Effector memory CD4-positive, alpha-beta T cell (primary cell): ENCODE measurements at regions not wholly inside any gene's neighbourhood (a gene's known extent, or its start where the extent isn't known, plus 50 kb on each side); places are given as distances from the start of the nearest gene placed in this dataset.

ENCODE experiments used
- DNase-seq, 3 donors: peaks; one replicate each; pipeline ENCODE4 v3.0.0-alpha.2; 2020
- H3K27ac ChIP-seq: 2 replicates; pipeline ENCODE4 v1.7.0; 2013; ENCODE audit warnings: mild to moderate bottlenecking, low read length, moderate library complexity; ENCODE audit not compliant: insufficient read depth, poor library complexity, severe bottlenecking
- H3K27me3 ChIP-seq: replicated peaks from 2 replicates; pipeline ENCODE4 v1.7.0; 2013; ENCODE audit warnings: mild to moderate bottlenecking, low read length; ENCODE audit not compliant: insufficient read depth, control insufficient read depth, poor library complexity, severe bottlenecking
- H3K36me3 ChIP-seq: 2 replicates; pipeline ENCODE4 v1.7.0; 2013; ENCODE audit warnings: mild to moderate bottlenecking, low read length, moderate library complexity; ENCODE audit not compliant: control insufficient read depth, insufficient read depth
- H3K4me1 ChIP-seq: 2 replicates; pipeline ENCODE4 v1.7.0; 2013; ENCODE audit warnings: low read length, mild to moderate bottlenecking; ENCODE audit not compliant: control insufficient read depth, insufficient read depth, poor library complexity, severe bottlenecking
- H3K4me3 ChIP-seq: 2 replicates; pipeline ENCODE4 v1.7.0; 2013; ENCODE audit warnings: low read length, low read depth, mild to moderate bottlenecking; ENCODE audit not compliant: insufficient read depth, poor library complexity, severe bottlenecking
- H3K9me3 ChIP-seq: 2 replicates; pipeline ENCODE4 v1.7.0; 2013; ENCODE audit warnings: mild to moderate bottlenecking, low read length, moderate library complexity; ENCODE audit not compliant: control insufficient read depth

- Histone ChIP-seq H3K4me1 (peaks cover 7% of the 10 kb centered on the region), H3K27me3 (no peaks in the 10 kb centered on the region), H3K9me3 (no peaks in the 10 kb centered on the region), H3K4me3 (no peak overlapping the region), H3K27ac (no peak overlapping the region), H3K36me3 (no peaks in the 10 kb centered on the region)
- no peak for DNase-seq
These were observed 340.3 kb upstream of the SNX7 start for GRCh38 chr1:98321191-98321590.

GRCh38 chr1:98316286-98316905 is 345.1 kb upstream of the SNX7 start:
- Histone ChIP-seq H3K4me1 (no peaks in the 10 kb centered on the region), H3K4me3 (no peak overlapping the region), H3K36me3 (no peaks in the 10 kb centered on the region), H3K9me3 (no peaks in the 10 kb centered on the region), H3K27ac (no peak overlapping the region), H3K27me3 (no peaks in the 10 kb centered on the region)
- no peak for DNase-seq

GRCh38 chr1:98315309-98315708 is 346.2 kb upstream of the SNX7 start:
- Histone ChIP-seq H3K4me3 (no peak overlapping the region), H3K36me3 (no peaks in the 10 kb centered on the region), H3K27me3 (no peaks in the 10 kb centered on the region), H3K9me3 (no peaks in the 10 kb centered on the region), H3K4me1 (no peaks in the 10 kb centered on the region), H3K27ac (no peak overlapping the region)
- DNase-seq = no peak

- Histone ChIP-seq H3K4me1 (no peaks in the 10 kb centered on the region), H3K27ac (no peak overlapping the region), H3K9me3 (no peaks in the 10 kb centered on the region), H3K4me3 (no peak overlapping the region), H3K27me3 (no peaks in the 10 kb centered on the region), H3K36me3 (no peaks in the 10 kb centered on the region)
- DNase-seq = no peak
These were observed 346.9 kb upstream of the SNX7 start for GRCh38 chr1:98314601-98315000.

GRCh38 chr1:98306517-98307089 is 354.9 kb upstream of the SNX7 start:
- H3K36me3 ChIP-seq = no peaks in the 10 kb centered on the region
- no peaks in the 10 kb centered on the region for H3K9me3 ChIP-seq
- DNase-seq = no peak
- H3K27me3 ChIP-seq = no peaks in the 10 kb centered on the region
- no peak overlapping the region for H3K4me3 ChIP-seq
- H3K27ac ChIP-seq = no peak overlapping the region
- H3K4me1 ChIP-seq = no peaks in the 10 kb centered on the region

- Histone ChIP-seq H3K27me3 (no peaks in the 10 kb centered on the region), H3K4me1 (no peaks in the 10 kb centered on the region), H3K9me3 (no peaks in the 10 kb centered on the region), H3K27ac (no peak overlapping the region), H3K36me3 (no peaks in the 10 kb centered on the region), H3K4me3 (no peak overlapping the region)
- DNase-seq = no peak
These were observed 356.2 kb upstream of the SNX7 start for GRCh38 chr1:98305362-98305761.

- H3K27me3 ChIP-seq = no peaks in the 10 kb centered on the region
- no peak for DNase-seq
- H3K4me1 ChIP-seq = no peaks in the 10 kb centered on the region
These were observed 356.6 kb upstream of the SNX7 start for GRCh38 chr1:98304888-98305287.

GRCh38 chr1:98299861-98300260 is 361.7 kb upstream of the SNX7 start:
- H3K36me3 ChIP-seq = no peaks in the 10 kb centered on the region
- H3K27ac ChIP-seq = no peak overlapping the region
- H3K9me3 ChIP-seq = no peaks in the 10 kb centered on the region
- DNase-seq = no peak
- H3K4me1 ChIP-seq = no peaks in the 10 kb centered on the region
- no peak overlapping the region for H3K4me3 ChIP-seq
- H3K27me3 ChIP-seq = no peaks in the 10 kb centered on the region

More at GRCh38 chr1:98304888-98305287, 356.6 kb upstream of the SNX7 start:
- Histone ChIP-seq H3K9me3 (no peaks in the 10 kb centered on the region), H3K27ac (no peak overlapping the region), H3K4me3 (no peak overlapping the region), H3K36me3 (no peaks in the 10 kb centered on the region)

- Histone ChIP-seq H3K27ac (no peak overlapping the region), H3K36me3 (no peaks in the 10 kb centered on the region), H3K27me3 (no peaks in the 10 kb centered on the region), H3K4me1 (no peaks in the 10 kb centered on the region), H3K4me3 (no peak overlapping the region), H3K9me3 (no peaks in the 10 kb centered on the region)
- no peak for DNase-seq
These were observed 362.2 kb upstream of the SNX7 start for GRCh38 chr1:98299313-98299712.

GRCh38 chr1:98298319-98298718 is 363.2 kb upstream of the SNX7 start:
- H3K36me3 ChIP-seq = no peaks in the 10 kb centered on the region
- H3K9me3 ChIP-seq = no peaks in the 10 kb centered on the region
- no peaks in the 10 kb centered on the region for H3K4me1 ChIP-seq
- H3K4me3 ChIP-seq = no peak overlapping the region
- H3K27ac ChIP-seq = no peak overlapping the region
- no peaks in the 10 kb centered on the region for H3K27me3 ChIP-seq
- no peak for DNase-seq
